GM12878 (cell line): ENCODE measurements at regions not wholly inside any gene's neighbourhood (a gene's known extent, or its start where the extent isn't known, plus 50 kb on each side); places are given as distances from the start of the nearest gene placed in this dataset.

Experiments used
- ATAC-seq: fragments of 200-7000 bp; cut with Tn5 transposase; 3 replicates; pipeline ENCODE4 v1.9.1; 2020; ENCODE audit warnings: mild to moderate bottlenecking, moderate library complexity
- BruUV-seq: library from RNA; stranded (reverse); fragments of 400-500 nt; replicated peaks from 2 replicates; lab custom pipeline; 2021; lab: Mats Ljungman, UMichigan
- CTCF ChIA-PET: fragments of 300-600 bp; sonication (Branson Sonifier 250); formaldehyde crosslinking; extraction: SDS; loops from one replicate; lab custom pipeline; 2021; ENCODE audit warnings: inconsistent platforms; lab: Yijun Ruan, JAX
- POLR2A ChIA-PET: fragments of 350-600 bp; formaldehyde crosslinking; extraction: SDS; loops from one replicate; lab custom pipeline; 2021; ENCODE audit warnings: inconsistent platforms; lab: Charles Lee
- RAD21 ChIA-PET: fragments of 300-600 bp; sonication (Branson Sonifier 250); formaldehyde crosslinking; loops from one replicate; lab custom pipeline; 2023; ENCODE audit warnings: antibody characterized with exemption; ENCODE audit not compliant: unreplicated experiment; lab: Charles Lee
- SMC1A ChIA-PET: fragments of 300-600 bp; sonication (Branson Sonifier 250); formaldehyde crosslinking; loops from one replicate; lab custom pipeline; 2023; ENCODE audit not compliant: unreplicated experiment, uncharacterized antibody; lab: Charles Lee
- DNase-seq: peaks from one replicate; pipeline ENCODE4 v3.0.0-alpha.2; 2011; ENCODE audit warnings: low read depth, low spot score
- FAIRE-seq: peaks from 3 replicates; lab custom pipeline; 2011; peaks lifted over from hg19 to GRCh38; lab: Jason Lieb, UNC
- H2AFZ ChIP-seq: 2 replicates; pipeline ENCODE4 v1.6.0; 2011; ENCODE audit warnings: low read depth, low read length, control low read depth; ENCODE audit not compliant: control insufficient read depth
- H3K27ac ChIP-seq: 2 replicates; pipeline ENCODE4 v1.5.1; 2011; ENCODE audit warnings: control low read depth; ENCODE audit not compliant: control insufficient read depth, insufficient read depth
- H3K27me3 ChIP-seq, 2 experiments: replicated peaks in 1 of 2; 2 replicates each; pipeline versions ENCODE4 v1.6.0 to v1.6.1; 2011; ENCODE audit warnings: low read length in 1 of 2; ENCODE audit not compliant: control insufficient read depth in 2 of 2, insufficient read depth in 2 of 2
- H3K36me3 ChIP-seq, 2 experiments: 2 replicates each; pipeline ENCODE4 v1.5.1; 2011; ENCODE audit warnings: low read length in 1 of 2; ENCODE audit not compliant: control insufficient read depth in 2 of 2, insufficient read depth in 2 of 2
- H3K4me1 ChIP-seq: 2 replicates; pipeline ENCODE4 v1.6.1; 2011; ENCODE audit warnings: mild to moderate bottlenecking, low read length, moderate library complexity, mixed read lengths; ENCODE audit not compliant: control insufficient read depth, insufficient read depth
- H3K4me2 ChIP-seq: 2 replicates; pipeline ENCODE4 v1.6.0; 2011; ENCODE audit warnings: control low read depth; ENCODE audit not compliant: control insufficient read depth, insufficient read depth
- H3K4me3 ChIP-seq: fragments of 200-600 bp; sonication (generic); 2 replicates; pipeline ENCODE4 v1.5.1; 2016
- H3K79me2 ChIP-seq: 2 replicates; pipeline ENCODE4 v1.6.0; 2011; ENCODE audit warnings: low read length; ENCODE audit not compliant: control insufficient read depth, insufficient read depth
- H3K9ac ChIP-seq: 2 replicates; pipeline ENCODE4 v1.8.0; 2011; ENCODE audit warnings: low read length, control low read depth, mixed read lengths; ENCODE audit not compliant: control insufficient read depth, insufficient read depth
- H3K9me3 ChIP-seq: replicated peaks from 3 replicates; pipeline ENCODE4 v1.5.1; 2011; ENCODE audit warnings: mild to moderate bottlenecking, low read length; ENCODE audit not compliant: control insufficient read depth, insufficient read depth
- H4K20me1 ChIP-seq: 2 replicates; pipeline ENCODE4 v1.6.0; 2011; ENCODE audit not compliant: control insufficient read depth, insufficient read depth
- CBX3 ChIP-seq: fragments of 200-600 bp; sonication (generic); IDR thresholded peaks from 2 replicates; pipeline ENCODE4 v1.6.1; 2016; ENCODE audit warnings: low read depth, borderline replicate concordance
- CHD4 ChIP-seq: fragments of 200-600 bp; sonication (generic); IDR thresholded peaks from 2 replicates; pipeline ENCODE4 v1.6.1; 2016; ENCODE audit warnings: mild to moderate bottlenecking
- FOXK2 ChIP-seq: fragments of 450-650 bp; IDR thresholded peaks from 2 replicates; pipeline ENCODE4 v1.6.1; 2017; ENCODE audit warnings: mild to moderate bottlenecking, moderate library complexity
- NR2C1 ChIP-seq: fragments of 450-650 bp; IDR thresholded peaks from 2 replicates; pipeline ENCODE4 v1.6.1; 2017; ENCODE audit warnings: antibody characterized with exemption, mild to moderate bottlenecking, moderate library complexity
- POU2F2 ChIP-seq: IDR thresholded peaks from 3 replicates; pipeline ENCODE4 v1.6.1; 2011; ENCODE audit warnings: low read depth, mild to moderate bottlenecking, low read length, borderline replicate concordance
- ZZZ3 ChIP-seq: IDR thresholded peaks from 2 replicates; pipeline ENCODE4 v1.6.1; 2011; ENCODE audit warnings: low read depth; ENCODE audit not compliant: control insufficient read depth, insufficient read length
- in situ Hi-C: fragments of 300-500 bp; cut with MboI; formaldehyde crosslinking; loops from 9 replicates; pipeline ENCODE4 v1.14.3; 2018; ENCODE audit warnings: mixed read lengths
- intact Hi-C: fragments of 100-400 bp; cut with micrococcal nuclease; formaldehyde crosslinking; loops from one replicate; pipeline ENCODE4 v1.14.2; 2022; ENCODE audit not compliant: unreplicated experiment
- TF ChIP-seq, protein P1 (sequence below), 3 experiments: IDR thresholded peaks in 2 of 3; conservative IDR thresholded peaks in 1 of 3; 2 replicates each; pipeline ENCODE4 v1.5.1; 2011; ENCODE audit warnings: low read depth in 3 of 3, low read length in 3 of 3, mild to moderate bottlenecking in 3 of 3, control low read depth in 2 of 3, moderate library complexity in 2 of 3, inconsistent platforms in 1 of 3, mixed read lengths in 1 of 3; ENCODE audit not compliant: control insufficient read depth in 2 of 3, insufficient read depth in 1 of 3; ENCODE audit errors: extremely low read depth in 1 of 3
- TF ChIP-seq, protein P2 (sequence below): fragments of 150-350 bp; IDR thresholded peaks from 2 replicates; pipeline ENCODE4 v1.6.1; 2016; ENCODE audit warnings: low read depth, low read length
- TF ChIP-seq, protein P3 (sequence below): fragments of 450-650 bp; IDR thresholded peaks from 2 replicates; pipeline ENCODE4 v1.6.1; 2016; ENCODE audit warnings: mild to moderate bottlenecking

DNA sequence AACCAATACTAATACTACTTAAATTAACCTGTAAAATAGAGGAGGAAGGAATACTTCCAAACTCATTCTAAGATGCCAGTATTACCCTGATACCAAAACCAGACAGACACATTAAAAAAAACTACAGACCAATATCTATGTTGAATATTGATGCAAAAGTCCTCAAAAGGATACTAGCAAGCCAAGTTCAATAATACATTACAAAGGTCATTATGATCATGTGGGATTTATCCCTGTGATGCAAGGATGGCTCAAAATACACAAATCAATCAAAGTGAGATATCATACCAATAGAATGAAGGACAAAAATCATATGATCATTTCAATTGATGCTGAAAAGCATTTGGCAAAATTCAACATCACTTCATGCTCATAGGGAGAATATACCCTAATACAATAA is 97.2 kb upstream of the ATXN7L3B start:
- Histone ChIP-seq H3K9ac (no peak overlapping the region), H3K79me2 (no peaks in the 10 kb centered on the region), H3K27ac (no peak overlapping the region), H3K27me3 (no peaks in the 10 kb centered on the region), H3K9me3 (no peaks in the 10 kb centered on the region), H3K4me2 (no peak overlapping the region), H3K4me1 (no peaks in the 10 kb centered on the region), H3K4me3 (no peak overlapping the region), H4K20me1 (no peaks in the 10 kb centered on the region), H3K36me3 (no peaks in the 10 kb centered on the region), H2AFZ (no peak overlapping the region)
- FAIRE-seq (no peak), ATAC-seq (no peak), DNase-seq (no peak)
- ChIA-PET SMC1A (no interaction called here), RAD21 (no interaction called here), POLR2A (no interaction called here), CTCF (no interaction called here)
- intact Hi-C loops (no loop called here), in situ Hi-C loops (no loop called here)
- TF ChIP-seq CBX3 (no peak), NR2C1 (no peak), ZZZ3 (no peak), POU2F2 (no peak), CHD4 (no peak), FOXK2 (no peak)
- TF ChIP-seq, protein P1, sequence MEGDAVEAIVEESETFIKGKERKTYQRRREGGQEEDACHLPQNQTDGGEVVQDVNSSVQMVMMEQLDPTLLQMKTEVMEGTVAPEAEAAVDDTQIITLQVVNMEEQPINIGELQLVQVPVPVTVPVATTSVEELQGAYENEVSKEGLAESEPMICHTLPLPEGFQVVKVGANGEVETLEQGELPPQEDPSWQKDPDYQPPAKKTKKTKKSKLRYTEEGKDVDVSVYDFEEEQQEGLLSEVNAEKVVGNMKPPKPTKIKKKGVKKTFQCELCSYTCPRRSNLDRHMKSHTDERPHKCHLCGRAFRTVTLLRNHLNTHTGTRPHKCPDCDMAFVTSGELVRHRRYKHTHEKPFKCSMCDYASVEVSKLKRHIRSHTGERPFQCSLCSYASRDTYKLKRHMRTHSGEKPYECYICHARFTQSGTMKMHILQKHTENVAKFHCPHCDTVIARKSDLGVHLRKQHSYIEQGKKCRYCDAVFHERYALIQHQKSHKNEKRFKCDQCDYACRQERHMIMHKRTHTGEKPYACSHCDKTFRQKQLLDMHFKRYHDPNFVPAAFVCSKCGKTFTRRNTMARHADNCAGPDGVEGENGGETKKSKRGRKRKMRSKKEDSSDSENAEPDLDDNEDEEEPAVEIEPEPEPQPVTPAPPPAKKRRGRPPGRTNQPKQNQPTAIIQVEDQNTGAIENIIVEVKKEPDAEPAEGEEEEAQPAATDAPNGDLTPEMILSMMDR (IDR thresholded peaks at IDR 0.05 in 2 of 3, conservative IDR thresholded peaks at IDR 0.05 in 1 of 3; ENCODE audit: control insufficient read depth in 2 of 3, extremely low read depth in 1 of 3, insufficient read depth in 1 of 3, low read depth in 3 of 3, low read length in 3 of 3) = no peak
- TF ChIP-seq, protein P2, sequence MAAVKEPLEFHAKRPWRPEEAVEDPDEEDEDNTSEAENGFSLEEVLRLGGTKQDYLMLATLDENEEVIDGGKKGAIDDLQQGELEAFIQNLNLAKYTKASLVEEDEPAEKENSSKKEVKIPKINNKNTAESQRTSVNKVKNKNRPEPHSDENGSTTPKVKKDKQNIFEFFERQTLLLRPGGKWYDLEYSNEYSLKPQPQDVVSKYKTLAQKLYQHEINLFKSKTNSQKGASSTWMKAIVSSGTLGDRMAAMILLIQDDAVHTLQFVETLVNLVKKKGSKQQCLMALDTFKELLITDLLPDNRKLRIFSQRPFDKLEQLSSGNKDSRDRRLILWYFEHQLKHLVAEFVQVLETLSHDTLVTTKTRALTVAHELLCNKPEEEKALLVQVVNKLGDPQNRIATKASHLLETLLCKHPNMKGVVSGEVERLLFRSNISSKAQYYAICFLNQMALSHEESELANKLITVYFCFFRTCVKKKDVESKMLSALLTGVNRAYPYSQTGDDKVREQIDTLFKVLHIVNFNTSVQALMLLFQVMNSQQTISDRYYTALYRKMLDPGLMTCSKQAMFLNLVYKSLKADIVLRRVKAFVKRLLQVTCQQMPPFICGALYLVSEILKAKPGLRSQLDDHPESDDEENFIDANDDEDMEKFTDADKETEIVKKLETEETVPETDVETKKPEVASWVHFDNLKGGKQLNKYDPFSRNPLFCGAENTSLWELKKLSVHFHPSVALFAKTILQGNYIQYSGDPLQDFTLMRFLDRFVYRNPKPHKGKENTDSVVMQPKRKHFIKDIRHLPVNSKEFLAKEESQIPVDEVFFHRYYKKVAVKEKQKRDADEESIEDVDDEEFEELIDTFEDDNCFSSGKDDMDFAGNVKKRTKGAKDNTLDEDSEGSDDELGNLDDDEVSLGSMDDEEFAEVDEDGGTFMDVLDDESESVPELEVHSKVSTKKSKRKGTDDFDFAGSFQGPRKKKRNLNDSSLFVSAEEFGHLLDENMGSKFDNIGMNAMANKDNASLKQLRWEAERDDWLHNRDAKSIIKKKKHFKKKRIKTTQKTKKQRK = no peak
- TF ChIP-seq, protein P3, sequence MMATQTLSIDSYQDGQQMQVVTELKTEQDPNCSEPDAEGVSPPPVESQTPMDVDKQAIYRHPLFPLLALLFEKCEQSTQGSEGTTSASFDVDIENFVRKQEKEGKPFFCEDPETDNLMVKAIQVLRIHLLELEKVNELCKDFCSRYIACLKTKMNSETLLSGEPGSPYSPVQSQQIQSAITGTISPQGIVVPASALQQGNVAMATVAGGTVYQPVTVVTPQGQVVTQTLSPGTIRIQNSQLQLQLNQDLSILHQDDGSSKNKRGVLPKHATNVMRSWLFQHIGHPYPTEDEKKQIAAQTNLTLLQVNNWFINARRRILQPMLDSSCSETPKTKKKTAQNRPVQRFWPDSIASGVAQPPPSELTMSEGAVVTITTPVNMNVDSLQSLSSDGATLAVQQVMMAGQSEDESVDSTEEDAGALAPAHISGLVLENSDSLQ = no peak
- no TSS peak for BruUV-seq
